Mesendoderm (in vitro differentiated cells): ENCODE measurements at regions not wholly inside any gene's neighbourhood (a gene's known extent, or its start where the extent isn't known, plus 50 kb on each side); places are given as distances from the start of the nearest gene placed in this dataset.

Experiments used
- DNase-seq: peaks from one replicate; pipeline ENCODE4 v3.0.0; 2013
- H2AK5ac ChIP-seq: 2 replicates; pipeline ENCODE4 v1.6.1; 2013; ENCODE audit warnings: low read length, inconsistent platforms
- H2BK120ac ChIP-seq: 2 replicates; pipeline ENCODE4 v1.6.1; 2013; ENCODE audit warnings: low read depth, mild to moderate bottlenecking, low read length, moderate library complexity, mixed read lengths
- H2BK15ac ChIP-seq: replicated peaks from 2 replicates; pipeline ENCODE4 v1.6.1; 2013; ENCODE audit warnings: low read depth, mild to moderate bottlenecking, moderate library complexity
- H2BK5ac ChIP-seq: 2 replicates; pipeline ENCODE4 v1.6.1; 2013; ENCODE audit warnings: low read length, inconsistent platforms
- H3K18ac ChIP-seq: 2 replicates; pipeline ENCODE4 v1.6.1; 2013; ENCODE audit warnings: mild to moderate bottlenecking, low read length, mixed read lengths
- H3K23ac ChIP-seq: one replicate; pipeline ENCODE4 v1.6.1; 2013; ENCODE audit warnings: low read length
- H3K27ac ChIP-seq: 2 replicates; pipeline ENCODE4 v1.5.1; 2013; ENCODE audit warnings: low read depth, mild to moderate bottlenecking, inconsistent platforms, low read length, moderate library complexity
- H3K27me3 ChIP-seq: 2 replicates; pipeline ENCODE4 v1.6.1; 2013; ENCODE audit warnings: low read length, control low read depth, mild to moderate bottlenecking, inconsistent platforms; ENCODE audit not compliant: insufficient read depth, poor library complexity
- H3K36me3 ChIP-seq: 2 replicates; pipeline ENCODE4 v1.6.1; 2013; ENCODE audit warnings: low read length, inconsistent platforms; ENCODE audit not compliant: control insufficient read depth, insufficient read depth
- H3K4ac ChIP-seq: one replicate; pipeline ENCODE4 v1.6.1; 2013; ENCODE audit warnings: low read depth, mild to moderate bottlenecking, low read length, moderate library complexity
- H3K4me1 ChIP-seq: 2 replicates; pipeline ENCODE4 v1.6.1; 2013; ENCODE audit warnings: low read depth, low read length, inconsistent platforms; ENCODE audit not compliant: control insufficient read depth
- H3K4me2 ChIP-seq: 2 replicates; pipeline ENCODE4 v1.6.1; 2013; ENCODE audit warnings: low read length
- H3K4me3 ChIP-seq: 2 replicates; pipeline ENCODE4 v1.5.1; 2013; ENCODE audit warnings: mild to moderate bottlenecking, low read length
- H3K56ac ChIP-seq: one replicate; pipeline ENCODE4 v1.6.1; 2013; ENCODE audit warnings: low read length
- H3K79me1 ChIP-seq: 2 replicates; pipeline ENCODE4 v1.6.1; 2013; ENCODE audit warnings: low read length, inconsistent platforms
- H3K79me2 ChIP-seq: 2 replicates; pipeline ENCODE4 v1.6.1; 2013; ENCODE audit warnings: mild to moderate bottlenecking, low read length; ENCODE audit not compliant: control insufficient read depth, insufficient read depth
- H3K9ac ChIP-seq: 2 replicates; pipeline ENCODE4 v1.6.1; 2013; ENCODE audit warnings: low read length, inconsistent platforms
- H4K5ac ChIP-seq: one replicate; pipeline ENCODE4 v1.6.1; 2013; ENCODE audit warnings: low read length
- H4K8ac ChIP-seq: one replicate; pipeline ENCODE4 v1.6.1; 2013; ENCODE audit warnings: low read depth, mild to moderate bottlenecking, control low read depth, low read length, moderate library complexity
- WGBS: extraction: QIAGEN DNeasy Blood & Tissue Kit; methylation state at CpG from one replicate; pipeline ENCODE4 v1.1.7; 2013; ENCODE audit warnings: low lambda C conversion rate, missing lambda C conversion rate; ENCODE audit not compliant: insufficient coverage; ENCODE audit errors: extremely low coverage; 5-methylcytosine and 5-hydroxymethylcytosine counted together

- no peak overlapping the region for H4K5ac ChIP-seq
- WGBS, result no CpG with 5 or more reads among the region's 10 CpGs
- no peak overlapping the region for H2BK15ac ChIP-seq
- H2AK5ac ChIP-seq, result no peak overlapping the region
- H2BK120ac ChIP-seq, result no peak overlapping the region
- H3K18ac ChIP-seq, result no peak overlapping the region
- H3K4me2 ChIP-seq, result no peak overlapping the region
- H3K4ac ChIP-seq, result no peak overlapping the region
- no peak overlapping the region for H3K27ac ChIP-seq
- H2BK5ac ChIP-seq, result no peak overlapping the region
- no peak overlapping the region for H3K56ac ChIP-seq
- H3K79me2 ChIP-seq, result no peaks in the 10 kb centered on the region
- H3K4me3 ChIP-seq, result no peak overlapping the region
- H3K27me3 ChIP-seq, result no peaks in the 10 kb centered on the region
- no peaks in the 10 kb centered on the region for H3K79me1 ChIP-seq
- no peak for DNase-seq
- H4K8ac ChIP-seq, result no peak overlapping the region
- H3K36me3 ChIP-seq, result no peaks in the 10 kb centered on the region
- no peak overlapping the region for H3K23ac ChIP-seq
- H3K4me1 ChIP-seq, result peaks cover 3% of the 10 kb centered on the region
- H3K9ac ChIP-seq, result no peak overlapping the region
Measured at GRCh38 chr20:23148731-23149570, 62.8 kb upstream of the CD93 start.

- H3K18ac ChIP-seq, result no peak overlapping the region
Measured at GRCh38 chr20:23147964-23148730, 62.0 kb upstream of the CD93 start.

GRCh38 chr20:23147647-23147963, 61.5 kb upstream of the CD93 start:
- Histone ChIP-seq H3K9ac (no peak overlapping the region), H2AK5ac (no peak overlapping the region), H4K5ac (no peak overlapping the region), H3K4me1 (peaks cover 3% of the 10 kb centered on the region), H2BK120ac (no peak overlapping the region), H3K79me2 (no peaks in the 10 kb centered on the region), H2BK5ac (no peak overlapping the region), H3K27ac (no peak overlapping the region), H3K18ac (no peak overlapping the region), H3K4ac (no peak overlapping the region), H3K56ac (no peak overlapping the region), H3K27me3 (no peaks in the 10 kb centered on the region), H3K36me3 (no peaks in the 10 kb centered on the region), H3K4me3 (no peak overlapping the region), H3K23ac (no peak overlapping the region), H2BK15ac (no peak overlapping the region), H4K8ac (no peak overlapping the region), H3K79me1 (no peaks in the 10 kb centered on the region), H3K4me2 (no peak overlapping the region)
- no peak for DNase-seq
- no CpG with 5 or more reads among the region's 4 CpGs for WGBS

More at GRCh38 chr20:23147964-23148730, 62.0 kb upstream of the CD93 start:
- H3K23ac ChIP-seq, result no peak overlapping the region
- no peak overlapping the region for H3K4ac ChIP-seq
- no peak overlapping the region for H3K4me2 ChIP-seq
- H3K79me1 ChIP-seq, result no peaks in the 10 kb centered on the region
- H3K9ac ChIP-seq, result no peak overlapping the region
- no peak overlapping the region for H3K56ac ChIP-seq
- no peak overlapping the region for H2BK5ac ChIP-seq
- H3K4me1 ChIP-seq, result peaks cover 3% of the 10 kb centered on the region
- H2BK15ac ChIP-seq, result no peak overlapping the region
- H3K27me3 ChIP-seq, result no peaks in the 10 kb centered on the region
- no peak overlapping the region for H2AK5ac ChIP-seq
- H4K8ac ChIP-seq, result no peak overlapping the region
- H2BK120ac ChIP-seq, result no peak overlapping the region
- WGBS, result no CpG with 5 or more reads among the region's 9 CpGs
- no peak overlapping the region for H3K4me3 ChIP-seq
- no peaks in the 10 kb centered on the region for H3K79me2 ChIP-seq
- DNase-seq, result no peak
- H4K5ac ChIP-seq, result no peak overlapping the region
- no peaks in the 10 kb centered on the region for H3K36me3 ChIP-seq
- H3K27ac ChIP-seq, result no peak overlapping the region

GRCh38 chr20:23146857-23147637, 60.9 kb upstream of the CD93 start:
- no peak overlapping the region for H3K18ac ChIP-seq
- peaks cover 3% of the 10 kb centered on the region for H3K4me1 ChIP-seq
- no CpG with 5 or more reads among the region's 7 CpGs for WGBS

GRCh38 chr20:23146181-23146580, 60.1 kb upstream of the CD93 start:
- DNase-seq, result no peak
- no peak overlapping the region for H2BK120ac ChIP-seq
- no peak overlapping the region for H3K9ac ChIP-seq
- H4K5ac ChIP-seq, result no peak overlapping the region
- no peaks in the 10 kb centered on the region for H3K79me2 ChIP-seq
- no peak overlapping the region for H3K18ac ChIP-seq
- no peak overlapping the region for H3K4ac ChIP-seq
- no peaks in the 10 kb centered on the region for H3K36me3 ChIP-seq
- H4K8ac ChIP-seq, result no peak overlapping the region
- H3K23ac ChIP-seq, result no peak overlapping the region
- no peaks in the 10 kb centered on the region for H3K27me3 ChIP-seq
- H3K4me3 ChIP-seq, result no peak overlapping the region
- H2BK5ac ChIP-seq, result no peak overlapping the region
- H2BK15ac ChIP-seq, result no peak overlapping the region
- no peak overlapping the region for H3K27ac ChIP-seq
- no peak overlapping the region for H3K4me2 ChIP-seq
- H3K79me1 ChIP-seq, result no peaks in the 10 kb centered on the region
- H3K56ac ChIP-seq, result no peak overlapping the region
- no peak overlapping the region for H2AK5ac ChIP-seq
- no CpG with 5 or more reads among the region's 9 CpGs for WGBS
- no peaks in the 10 kb centered on the region for H3K4me1 ChIP-seq

More at GRCh38 chr20:23146857-23147637, 60.9 kb upstream of the CD93 start:
- no peak overlapping the region for H2BK120ac ChIP-seq
- no peaks in the 10 kb centered on the region for H3K27me3 ChIP-seq
- H2BK5ac ChIP-seq, result no peak overlapping the region
- no peak for DNase-seq
- no peak overlapping the region for H2AK5ac ChIP-seq
- no peak overlapping the region for H3K56ac ChIP-seq
- H3K27ac ChIP-seq, result no peak overlapping the region
- no peak overlapping the region for H3K4ac ChIP-seq
- no peaks in the 10 kb centered on the region for H3K79me2 ChIP-seq
- H4K5ac ChIP-seq, result no peak overlapping the region
- H3K4me3 ChIP-seq, result no peak overlapping the region
- H3K23ac ChIP-seq, result no peak overlapping the region
- no peaks in the 10 kb centered on the region for H3K36me3 ChIP-seq
- no peak overlapping the region for H4K8ac ChIP-seq
- no peaks in the 10 kb centered on the region for H3K79me1 ChIP-seq
- H3K9ac ChIP-seq, result no peak overlapping the region
- H3K4me2 ChIP-seq, result no peak overlapping the region
- no peak overlapping the region for H2BK15ac ChIP-seq
